ENCODE measurements at regions not wholly inside any gene's neighbourhood (a gene's known extent, or its start where the extent isn't known, plus 50 kb on each side); places are given as distances from the start of the nearest gene placed in this dataset.

DNA sequence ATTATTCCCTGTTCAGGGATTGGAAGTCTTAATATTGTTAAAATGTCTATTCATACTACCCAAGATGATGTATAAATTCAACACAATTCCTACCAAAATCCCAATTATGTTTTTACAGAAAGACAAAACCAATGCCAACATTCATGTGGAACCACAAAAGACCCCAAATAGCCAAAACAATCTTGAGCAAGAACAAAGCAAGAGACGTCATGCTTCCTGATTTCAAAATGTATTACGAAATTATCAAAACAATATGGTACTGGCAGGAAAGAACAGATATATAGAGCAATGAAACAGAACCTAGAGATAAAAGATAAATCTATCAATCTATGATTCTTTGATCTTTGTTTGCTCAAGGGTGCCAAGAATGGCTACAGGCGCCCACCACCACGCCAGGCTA lies 237.9 kb downstream of the TAF11L14 start:
- TF ChIP-seq, protein P1, sequence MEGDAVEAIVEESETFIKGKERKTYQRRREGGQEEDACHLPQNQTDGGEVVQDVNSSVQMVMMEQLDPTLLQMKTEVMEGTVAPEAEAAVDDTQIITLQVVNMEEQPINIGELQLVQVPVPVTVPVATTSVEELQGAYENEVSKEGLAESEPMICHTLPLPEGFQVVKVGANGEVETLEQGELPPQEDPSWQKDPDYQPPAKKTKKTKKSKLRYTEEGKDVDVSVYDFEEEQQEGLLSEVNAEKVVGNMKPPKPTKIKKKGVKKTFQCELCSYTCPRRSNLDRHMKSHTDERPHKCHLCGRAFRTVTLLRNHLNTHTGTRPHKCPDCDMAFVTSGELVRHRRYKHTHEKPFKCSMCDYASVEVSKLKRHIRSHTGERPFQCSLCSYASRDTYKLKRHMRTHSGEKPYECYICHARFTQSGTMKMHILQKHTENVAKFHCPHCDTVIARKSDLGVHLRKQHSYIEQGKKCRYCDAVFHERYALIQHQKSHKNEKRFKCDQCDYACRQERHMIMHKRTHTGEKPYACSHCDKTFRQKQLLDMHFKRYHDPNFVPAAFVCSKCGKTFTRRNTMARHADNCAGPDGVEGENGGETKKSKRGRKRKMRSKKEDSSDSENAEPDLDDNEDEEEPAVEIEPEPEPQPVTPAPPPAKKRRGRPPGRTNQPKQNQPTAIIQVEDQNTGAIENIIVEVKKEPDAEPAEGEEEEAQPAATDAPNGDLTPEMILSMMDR (IDR thresholded peaks at IDR 0.05), result no peak
- no peak for TF ChIP-seq POLR2A (IDR thresholded peaks at IDR 0.05)
